HG02938 (cell line): ENCODE measurements at regions not wholly inside any gene's neighbourhood (a gene's known extent, or its start where the extent isn't known, plus 50 kb on each side); places are given as distances from the start of the nearest gene placed in this dataset.

ENCODE experiments used
- ATAC-seq: cut with Tn5 transposase; IDR thresholded peaks from one replicate; pipeline ENCODE4 v1.9.1; 2021; ENCODE audit warnings: mild to moderate bottlenecking, moderate library complexity; ENCODE audit not compliant: unreplicated experiment

GRCh38 chr12:84691266-84691665 is 221.3 kb downstream of the SLC6A15 start:
- no peak for ATAC-seq

DNA sequence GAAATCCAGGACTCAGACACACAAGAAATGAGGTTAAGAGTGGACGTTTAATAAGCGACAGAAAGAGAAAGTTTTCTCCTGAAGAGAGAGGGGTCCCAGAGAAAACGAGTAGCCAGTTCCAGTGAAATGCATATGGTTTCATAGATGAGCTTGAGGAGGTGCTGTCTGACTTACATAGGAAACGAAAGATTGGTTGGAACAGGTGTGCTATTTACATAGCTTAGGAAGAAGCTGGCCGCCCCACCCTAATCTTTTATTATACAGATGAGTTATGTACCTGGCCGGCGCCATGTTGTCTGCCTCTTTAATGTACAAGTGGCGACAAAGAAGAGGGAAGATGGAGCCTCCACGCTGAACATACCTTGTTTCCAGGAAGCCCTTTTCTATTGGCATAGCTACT is 223.0 kb downstream of the SLC6A15 start:
- ATAC-seq: no peak

GRCh38 chr12:84685379-84685778 is 227.2 kb downstream of the SLC6A15 start:
- no peak for ATAC-seq

DNA sequence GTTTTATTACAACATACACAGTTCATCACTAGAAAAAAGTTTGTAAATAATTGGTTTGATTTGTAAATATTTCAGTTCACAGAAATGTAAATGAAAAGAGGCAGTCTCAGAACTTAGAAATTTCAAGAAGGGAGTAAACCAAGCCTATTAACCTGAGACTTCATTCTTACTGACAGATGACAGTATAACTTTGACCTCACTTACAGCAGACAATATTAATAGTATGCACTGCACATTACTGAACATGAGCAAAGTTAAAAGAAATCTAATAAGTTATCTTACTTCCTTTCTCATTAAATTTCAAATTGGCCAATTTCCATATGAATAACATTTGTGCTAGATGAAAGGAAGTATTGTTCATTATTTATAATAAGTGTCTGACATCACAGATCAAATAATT is 235.8 kb downstream of the SLC6A15 start:
- no peak for ATAC-seq

- ATAC-seq: no peak
Measured at GRCh38 chr12:84661786-84662185, 250.8 kb downstream of the SLC6A15 start.

DNA sequence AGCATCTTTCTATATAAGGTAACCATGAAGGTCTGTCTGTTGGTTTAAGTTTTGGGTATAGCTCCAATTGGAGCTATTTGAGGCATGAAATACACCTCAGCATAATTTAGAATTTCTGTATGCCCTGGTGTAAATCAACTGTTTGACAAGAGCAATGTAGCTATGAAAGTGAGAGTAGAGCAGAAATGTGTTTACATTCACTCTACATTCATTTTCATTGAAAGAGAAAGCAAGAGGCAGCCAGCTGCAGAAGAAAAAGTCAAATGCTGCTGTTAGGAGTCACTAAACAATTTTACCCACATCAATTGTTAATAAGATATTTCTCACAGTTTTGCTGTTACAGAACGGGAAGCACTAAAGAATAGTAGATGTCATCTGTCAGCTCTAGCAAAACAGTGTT is 252.5 kb downstream of the SLC6A15 start:
- ATAC-seq: no peak

GRCh38 chr12:84658877-84659276 is 253.7 kb downstream of the SLC6A15 start:
- ATAC-seq: no peak

- ATAC-seq: no peak
Measured at GRCh38 chr12:84656705-84657104, 255.9 kb downstream of the SLC6A15 start.

GRCh38 chr12:84653482-84653881 is 259.1 kb downstream of the SLC6A15 start:
- peak; percentile 52 for ATAC-seq

DNA sequence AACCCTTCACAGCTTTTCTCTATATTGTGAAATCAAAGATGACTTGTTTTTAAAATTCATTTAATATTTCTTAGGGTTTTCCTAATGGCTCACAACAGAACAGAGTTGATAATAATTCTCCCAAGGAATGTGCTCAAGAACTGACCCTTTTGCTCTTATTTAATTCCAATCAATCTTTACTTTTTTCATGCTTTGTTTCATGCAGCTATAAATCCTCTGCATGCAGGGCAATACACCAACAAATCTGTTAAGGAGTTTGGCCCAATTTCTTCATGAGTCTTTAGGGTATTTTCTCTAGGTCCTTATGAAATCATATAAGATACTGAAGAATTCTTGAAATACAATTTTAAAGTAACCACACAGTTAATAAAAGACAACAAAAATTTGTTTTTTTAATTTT is 264.2 kb downstream of the SLC6A15 start:
- ATAC-seq: no peak

- no peak for ATAC-seq
Measured at GRCh38 chr12:84644908-84645307, 267.7 kb downstream of the SLC6A15 start.

GRCh38 chr12:84643993-84644392 is 268.6 kb downstream of the SLC6A15 start:
- ATAC-seq: no peak

DNA sequence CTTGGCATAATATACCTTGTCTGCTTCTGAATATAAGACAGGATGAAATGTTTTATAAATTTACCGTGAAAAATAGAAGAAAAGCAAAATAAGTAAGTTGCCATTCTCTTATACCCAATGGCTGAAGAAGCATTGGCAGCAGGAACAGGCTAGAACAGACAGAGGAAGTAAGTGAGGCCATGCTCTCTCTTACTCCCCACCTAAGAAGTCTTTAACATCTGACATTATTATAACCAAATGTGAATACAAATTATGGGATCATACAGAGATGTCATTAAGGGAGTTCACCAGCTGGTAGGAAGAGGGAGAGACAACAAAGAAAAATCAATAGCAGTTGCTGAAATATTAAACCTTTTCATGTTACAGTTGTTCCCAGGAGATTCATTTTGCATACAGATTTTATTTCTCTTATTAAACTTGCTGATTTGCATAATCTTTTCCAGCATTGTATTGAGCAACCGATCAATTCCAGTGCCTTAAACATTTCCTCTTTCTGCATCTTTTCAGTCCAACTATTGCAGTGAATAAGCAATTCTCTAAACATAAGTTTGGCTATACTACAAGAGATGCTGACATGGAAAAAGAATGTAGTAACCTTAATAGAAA is 270.6 kb downstream of the SLC6A15 start:
- ATAC-seq: no peak

- ATAC-seq: no peak
Measured at GRCh38 chr12:84638811-84639368, 273.7 kb downstream of the SLC6A15 start.

GRCh38 chr12:84637926-84638325 is 274.7 kb downstream of the SLC6A15 start:
- no peak for ATAC-seq

DNA sequence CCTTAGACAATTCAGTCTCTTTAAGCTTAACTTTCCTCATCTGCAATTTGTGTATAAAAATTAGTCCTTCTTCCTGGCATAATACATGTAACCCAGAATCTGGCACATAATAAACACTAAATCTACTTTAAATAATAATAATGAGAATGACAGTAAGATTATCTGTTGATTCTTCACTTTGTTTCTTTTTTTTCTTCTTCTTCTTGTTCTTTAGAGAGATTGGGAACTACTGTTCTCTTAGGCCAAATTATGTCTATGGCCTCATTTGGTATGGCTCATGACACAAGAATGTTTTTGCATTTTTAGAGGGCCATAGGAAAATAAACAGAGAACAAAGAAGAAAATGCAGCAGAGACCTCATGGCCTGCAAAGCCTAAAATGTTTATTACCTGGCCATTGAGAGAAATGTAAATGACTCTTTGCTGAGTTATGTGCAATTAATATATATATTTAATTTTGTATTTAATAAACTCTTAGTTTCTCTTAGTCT is 275.8 kb downstream of the SLC6A15 start:
- ATAC-seq: no peak

DNA sequence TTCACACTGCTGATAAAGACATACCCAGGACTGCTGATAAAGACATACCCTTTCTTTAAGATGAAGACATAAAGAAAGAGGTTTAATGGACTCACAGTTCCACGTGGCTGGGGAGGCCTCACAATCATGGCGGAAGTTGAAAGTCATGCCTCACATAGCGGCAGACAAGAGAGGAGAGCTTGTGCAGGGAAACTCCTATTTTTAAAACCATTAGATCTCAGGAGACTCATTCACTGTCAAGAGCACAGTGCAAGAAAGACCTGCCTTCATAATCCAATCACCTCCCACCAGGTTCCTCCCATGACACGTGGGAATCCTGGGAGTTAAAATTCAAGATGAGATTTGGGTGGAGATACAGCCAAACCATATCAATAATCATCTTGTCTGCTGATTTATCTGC is 278.1 kb downstream of the SLC6A15 start:
- ATAC-seq: no peak

- no peak for ATAC-seq
Measured at GRCh38 chr12:84632556-84632955, 280.0 kb downstream of the SLC6A15 start.

GRCh38 chr12:84631020-84631419 is 281.6 kb downstream of the SLC6A15 start:
- no peak for ATAC-seq

GRCh38 chr12:84627593-84627992 is 285.0 kb downstream of the SLC6A15 start:
- no peak for ATAC-seq

DNA sequence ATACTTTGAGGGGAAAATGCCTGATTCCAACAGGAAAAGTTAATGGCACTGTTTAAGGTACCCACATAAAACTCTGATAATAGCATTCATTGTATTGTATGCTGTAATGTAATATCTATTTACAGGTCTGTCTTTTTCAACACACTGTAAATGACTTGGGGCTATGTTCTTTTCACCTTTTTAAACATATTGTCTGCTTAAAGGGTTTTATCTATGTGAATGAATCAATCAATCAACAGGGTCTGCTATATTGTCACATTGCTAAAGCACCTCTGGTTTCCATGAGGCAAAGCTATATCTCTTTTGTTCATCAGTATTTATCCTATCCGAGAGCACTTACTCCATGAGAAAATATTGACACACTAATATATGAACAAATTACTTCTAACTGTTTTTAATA is 288.0 kb downstream of the SLC6A15 start:
- no peak for ATAC-seq

DNA sequence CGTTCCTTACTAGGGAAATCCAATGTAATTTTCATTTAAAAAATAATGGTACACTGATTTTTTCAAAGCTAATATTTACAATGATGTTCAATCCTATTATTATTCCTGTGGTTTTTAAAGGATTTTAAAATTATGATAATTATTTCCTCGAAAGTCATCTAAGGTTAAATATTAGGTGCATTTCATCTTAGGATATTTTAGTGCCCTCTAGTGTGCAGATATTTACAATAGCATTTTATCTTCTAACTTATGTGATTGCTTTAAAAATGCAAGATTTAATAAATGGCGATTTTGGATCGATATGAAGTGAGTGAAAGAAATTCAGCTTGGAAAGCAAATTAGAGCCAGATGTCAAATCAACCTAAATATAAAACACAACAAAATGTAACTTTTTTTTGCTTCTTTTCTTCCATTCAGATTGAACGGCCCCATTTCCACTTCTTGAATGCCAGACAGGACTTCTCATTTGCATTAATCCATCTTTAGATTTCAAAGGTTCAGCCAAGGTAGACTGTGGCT is 293.5 kb downstream of the SLC6A15 start:
- no peak for ATAC-seq
